ENCODE measurements at regions not wholly inside any gene's neighbourhood (a gene's known extent, or its start where the extent isn't known, plus 50 kb on each side); places are given as distances from the start of the nearest gene placed in this dataset.
"Not testable (repeated sequence)": the region's sequence is repeated elsewhere in the genome, so short reads cannot be mapped to it uniquely, and the experiment has no call there.

DNA sequence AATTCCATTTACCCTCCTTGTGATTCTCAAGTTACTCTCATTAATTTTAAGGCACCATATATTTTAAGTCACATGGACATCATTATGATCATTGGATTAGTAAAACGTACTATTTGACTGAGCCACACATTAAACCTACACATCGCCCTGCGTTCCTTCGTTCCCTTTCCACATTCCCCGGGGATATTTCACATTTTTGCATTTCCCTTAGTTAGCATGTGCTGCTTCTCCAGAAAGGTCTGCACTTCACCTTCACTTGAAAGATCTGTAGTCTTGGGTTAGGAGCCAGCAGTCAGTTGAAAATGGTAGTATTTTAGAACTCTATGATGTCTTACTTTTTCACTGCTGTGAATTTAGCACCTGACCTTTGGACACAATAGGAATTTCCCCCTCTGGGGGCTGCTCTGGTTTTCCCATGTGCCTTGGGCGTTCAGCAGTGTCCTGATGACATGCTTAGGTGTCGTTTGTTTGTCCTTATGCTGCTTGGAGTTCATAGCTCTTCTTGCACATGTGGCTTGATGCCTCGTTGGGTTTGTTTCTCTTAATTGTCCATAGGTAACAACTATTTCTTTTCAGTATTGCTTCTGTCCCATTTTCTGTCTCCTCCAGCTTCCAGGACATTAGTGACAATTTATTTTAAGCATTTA, 56.9 kb upstream of the NBPF20 start:
- not testable (repeated sequence) for DNase-seq

DNA sequence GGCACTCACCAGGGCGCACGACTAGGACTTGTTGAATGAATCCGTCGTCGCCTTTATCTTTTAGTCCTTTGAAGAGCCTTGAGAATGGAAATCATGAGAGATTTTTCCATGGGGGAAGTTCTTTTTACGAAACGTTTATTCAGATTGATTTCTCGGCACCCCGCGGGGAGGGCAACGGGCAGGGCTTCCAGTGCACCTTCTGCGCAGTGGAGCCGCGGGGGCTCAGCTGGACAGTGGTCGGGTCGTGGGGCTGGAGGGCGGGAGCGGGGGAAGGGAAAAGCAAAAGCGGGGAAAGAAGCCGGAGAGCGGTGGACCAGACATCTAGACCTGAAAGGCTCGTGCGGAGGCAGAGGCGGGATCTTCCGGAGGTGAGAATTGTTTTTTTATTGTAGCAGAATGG, 50.6 kb upstream of the NBPF20 start:
- DNase-seq = not testable (repeated sequence)

DNA sequence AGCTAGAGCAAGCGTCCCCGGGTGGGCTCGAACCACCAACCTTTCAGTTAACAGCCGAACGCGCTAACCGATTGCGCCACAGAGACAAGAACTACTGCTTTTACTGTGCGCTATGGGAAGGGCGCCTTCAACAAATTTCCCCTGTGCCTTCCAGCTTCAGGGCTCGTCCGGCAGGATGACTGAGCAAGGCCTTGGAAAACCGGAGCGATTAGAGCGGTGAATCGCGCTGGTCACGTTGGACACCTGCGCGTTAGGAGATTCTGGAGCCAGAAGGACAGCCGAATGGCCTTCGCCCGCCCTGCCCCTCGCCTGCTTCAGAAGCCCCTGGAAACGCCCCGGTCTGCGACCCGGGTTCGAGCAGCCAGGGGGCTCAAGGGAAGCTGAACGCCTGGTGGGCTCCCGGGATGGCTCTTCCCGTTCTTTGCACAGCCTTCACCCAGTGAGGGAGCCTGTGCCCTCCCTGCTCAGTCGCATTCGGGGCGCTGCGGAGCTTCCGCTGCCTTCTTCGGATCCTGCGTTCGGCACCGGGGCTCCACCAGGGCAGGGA, 50.0 kb upstream of the NBPF20 start:
- DNase-seq = peak; percentile 9

All from occipital lobe (tissue), 1 donor.